Activated CD4-positive, CD25-positive, alpha-beta regulatory T cell treated with anti-CD3 and anti-CD28 coated beads, Interleukin-2, amount 50 U/mL, for 72 hours (primary cell): ENCODE measurements at regions not wholly inside any gene's neighbourhood (a gene's known extent, or its start where the extent isn't known, plus 50 kb on each side); places are given as distances from the start of the nearest gene placed in this dataset.

Experiments
- DNase-seq: peaks from one replicate; pipeline ENCODE4 v3.0.0; 2021

DNA sequence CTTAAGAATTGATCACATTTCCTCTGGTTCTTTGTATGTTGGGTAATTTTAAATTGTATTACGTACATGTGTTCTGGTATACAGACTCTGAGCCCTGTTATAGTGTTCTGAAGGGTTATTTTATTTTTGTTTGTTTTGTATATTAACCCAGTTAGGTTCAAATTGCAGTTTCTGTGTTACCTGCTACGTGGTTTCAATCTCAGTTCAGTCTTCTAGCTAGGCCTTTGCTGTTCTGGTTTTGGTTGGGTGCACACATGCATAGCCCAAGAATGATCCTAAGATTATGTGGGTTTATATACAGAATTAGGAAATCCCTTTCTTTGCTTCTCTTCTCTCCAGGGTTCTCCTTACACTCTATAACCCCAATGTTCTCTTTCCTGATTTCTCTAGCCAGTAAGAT, 161.0 kb downstream of the PPP1R2C start:
- no peak for DNase-seq

DNA sequence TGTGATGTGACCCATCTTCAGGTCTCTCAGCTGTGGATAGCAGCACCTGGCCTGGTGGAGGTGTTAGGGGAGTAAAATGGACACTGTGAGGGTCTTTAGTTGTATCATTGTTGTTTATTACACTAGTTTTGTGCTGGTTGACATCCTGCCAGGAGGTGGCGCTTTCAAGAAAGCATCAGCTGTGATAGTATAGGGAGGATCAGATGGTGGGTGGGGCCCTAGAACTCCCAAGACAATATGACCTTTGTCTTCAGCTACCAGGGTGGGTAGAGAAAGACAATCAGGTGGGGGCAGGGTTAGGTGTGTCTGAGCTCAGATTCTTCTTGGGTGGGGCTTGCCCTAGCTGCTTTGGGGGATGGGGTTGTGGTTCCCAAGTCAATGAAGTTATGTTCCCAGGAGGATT, 162.8 kb downstream of the PPP1R2C start:
- DNase-seq, result peak; percentile 31

DNA sequence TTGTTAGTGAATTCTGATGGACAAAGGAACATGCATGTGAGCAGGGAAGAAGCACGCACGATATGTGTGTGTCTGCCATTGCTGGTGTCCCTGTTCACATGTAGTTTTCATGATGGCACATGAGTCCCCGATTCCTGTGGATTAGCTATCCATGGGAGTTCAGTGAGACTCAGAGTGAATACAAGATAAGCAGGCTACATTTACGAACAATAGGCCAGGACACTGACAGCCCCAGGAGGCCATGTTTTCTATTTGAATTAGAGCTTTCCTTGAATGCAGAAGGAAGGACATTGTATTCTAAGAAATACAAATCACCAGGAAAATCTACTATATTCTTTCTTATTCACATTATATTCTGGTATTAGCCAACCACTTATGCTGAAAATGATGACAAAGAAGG, 171.4 kb downstream of the PPP1R2C start:
- no peak for DNase-seq

DNA sequence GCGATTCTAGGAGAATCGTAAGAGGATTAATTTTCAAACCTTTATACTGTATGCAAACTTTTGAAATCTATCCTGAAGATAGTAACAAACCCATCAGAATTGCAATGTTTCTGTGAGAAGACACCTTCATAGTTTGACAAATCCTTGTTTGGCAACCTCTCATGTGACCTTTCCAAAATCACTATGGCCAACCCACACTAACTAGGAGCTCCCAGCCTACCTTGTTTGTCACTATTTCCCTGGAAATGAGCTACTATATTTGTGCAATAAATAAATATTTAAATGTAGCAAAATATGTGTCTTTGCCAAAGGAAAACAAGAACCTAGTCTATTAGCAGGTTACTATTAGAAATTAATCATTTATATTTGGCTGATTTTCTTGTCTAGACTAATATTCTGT, 173.7 kb downstream of the PPP1R2C start:
- DNase-seq, result no peak

DNA sequence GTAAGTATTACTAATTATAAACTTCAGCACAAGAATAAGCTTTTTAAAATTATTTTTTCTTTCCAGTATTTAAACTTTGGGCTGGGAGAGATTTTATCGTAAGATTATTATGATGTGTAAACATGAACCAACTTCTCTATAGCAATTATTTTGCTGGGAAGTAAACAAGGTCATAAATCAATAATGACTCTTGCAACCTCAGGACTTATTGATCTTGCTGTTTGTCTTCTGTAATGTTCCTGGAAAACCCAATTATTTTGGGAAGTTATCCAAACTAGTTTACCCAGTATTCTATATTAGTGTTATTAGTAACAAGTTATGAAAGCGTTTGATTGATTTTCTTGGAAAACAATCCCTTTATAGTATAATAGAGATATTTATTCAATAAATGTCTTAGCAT, 174.9 kb downstream of the PPP1R2C start:
- DNase-seq, result no peak

DNA sequence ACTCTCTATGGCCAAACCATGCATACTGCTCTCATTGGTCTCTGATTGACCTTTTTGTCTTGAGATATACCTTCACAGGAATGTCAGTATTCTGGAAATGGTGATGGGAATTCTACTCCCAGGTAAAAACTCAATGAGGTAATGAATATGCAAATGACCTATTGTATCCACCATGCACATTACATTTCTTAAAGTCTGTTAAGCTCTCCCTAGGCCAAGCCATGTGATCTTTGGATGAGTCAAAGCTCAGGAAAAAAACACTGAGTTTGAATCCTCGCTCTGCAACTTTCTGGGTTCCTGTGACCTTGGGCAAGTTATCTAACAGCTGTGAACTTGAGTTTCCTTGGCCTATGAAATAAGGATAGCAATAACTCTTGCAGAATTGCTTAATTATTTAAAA, 175.4 kb downstream of the PPP1R2C start:
- no peak for DNase-seq

DNA sequence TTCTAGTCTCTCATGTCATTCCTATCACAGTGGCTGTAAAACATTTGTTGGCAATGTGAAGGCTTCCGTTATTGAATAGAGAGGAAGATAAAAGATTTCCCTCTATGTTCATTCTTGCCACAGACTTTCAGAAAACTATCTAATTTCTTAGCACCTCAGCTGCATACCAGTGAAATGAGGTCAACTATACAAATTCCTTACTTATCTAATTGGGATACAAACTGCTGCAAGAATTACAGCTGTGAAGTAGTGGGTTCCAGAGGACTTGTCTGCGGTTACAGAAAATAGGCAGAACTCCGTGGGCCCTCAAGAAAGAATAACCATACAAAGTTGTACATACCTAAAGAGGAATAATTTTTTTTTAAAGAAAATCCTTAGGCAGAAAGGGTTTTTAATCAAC, 175.8 kb downstream of the PPP1R2C start:
- no peak for DNase-seq

DNA sequence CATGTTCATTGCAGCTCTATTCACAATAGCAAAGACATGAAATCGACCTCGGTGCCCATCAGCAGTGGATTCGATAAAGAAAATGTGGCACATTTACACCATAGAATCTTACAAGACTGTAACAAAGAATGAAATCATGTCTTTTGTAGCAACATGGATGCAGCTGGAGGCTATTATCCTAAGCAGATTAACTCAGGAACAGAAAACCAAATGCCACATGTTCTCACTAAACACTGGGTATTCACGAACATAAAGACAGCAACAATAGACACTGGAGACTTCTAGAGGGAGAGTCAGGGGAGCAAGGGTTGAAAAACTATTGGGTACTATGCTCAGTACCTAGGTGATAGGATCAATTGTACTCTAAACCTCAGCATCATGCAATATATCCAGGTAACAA, 180.5 kb downstream of the PPP1R2C start:
- no peak for DNase-seq

DNA sequence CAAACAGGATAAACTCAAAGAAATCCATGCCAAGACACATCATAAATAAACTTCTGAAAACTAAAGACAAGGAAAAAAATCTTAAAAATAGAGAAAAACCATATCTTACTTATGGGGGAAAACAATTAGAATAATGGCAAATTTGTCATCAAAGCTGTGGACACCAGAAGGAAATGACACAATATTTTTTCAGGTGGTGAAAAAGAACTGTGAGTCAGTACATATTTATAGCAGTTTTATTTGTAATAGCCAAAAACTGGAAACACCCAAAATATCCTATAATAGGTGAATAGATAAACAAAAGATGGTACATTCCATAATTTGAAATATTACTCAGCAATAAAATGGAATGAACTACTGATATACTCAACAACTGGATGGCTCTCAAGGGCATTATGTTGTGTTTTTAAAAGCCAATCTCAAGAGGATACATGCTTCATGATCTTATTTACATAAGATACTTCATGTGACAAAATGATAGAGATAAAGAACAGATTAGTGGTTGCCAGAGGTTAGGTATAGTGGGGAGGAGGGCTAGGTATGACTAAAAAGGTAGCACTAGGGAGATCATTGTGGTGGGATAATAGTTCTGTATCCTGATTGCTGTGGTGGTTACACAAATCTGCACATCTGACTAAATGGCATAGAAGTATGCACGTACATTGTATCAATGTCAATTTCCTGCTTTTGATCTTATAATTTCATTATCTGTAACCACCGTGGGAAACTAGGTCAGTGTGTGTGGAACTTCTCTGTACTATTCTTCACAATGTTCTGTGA, 191.9 kb downstream of the PPP1R2C start:
- DNase-seq, result no peak

DNA sequence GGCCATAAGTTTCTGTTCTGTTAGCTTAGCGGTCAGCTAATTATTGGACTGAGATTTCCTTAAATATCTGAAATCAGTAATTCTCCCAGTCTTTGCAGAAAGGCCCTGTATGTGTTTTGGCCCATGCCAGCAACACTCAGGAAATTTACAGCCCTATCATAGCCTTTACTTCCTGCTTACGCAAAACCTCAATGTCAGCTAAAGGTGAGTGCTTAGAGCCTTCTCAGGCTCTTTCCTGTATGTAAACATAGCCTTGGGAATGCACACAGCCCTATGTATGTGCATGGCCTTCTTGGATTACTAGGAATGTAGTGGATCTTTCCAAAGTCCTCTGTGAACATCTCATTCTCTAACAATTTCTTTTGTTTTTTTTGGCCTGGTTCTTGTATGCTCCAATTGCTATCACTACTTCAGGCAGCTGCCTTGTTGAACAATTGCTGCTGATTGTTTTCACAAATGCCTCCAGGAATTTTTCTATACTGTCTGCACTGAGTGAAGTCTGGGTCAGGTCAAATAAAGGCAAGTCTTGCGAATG, 200.0 kb downstream of the PPP1R2C start:
- no peak for DNase-seq

DNA sequence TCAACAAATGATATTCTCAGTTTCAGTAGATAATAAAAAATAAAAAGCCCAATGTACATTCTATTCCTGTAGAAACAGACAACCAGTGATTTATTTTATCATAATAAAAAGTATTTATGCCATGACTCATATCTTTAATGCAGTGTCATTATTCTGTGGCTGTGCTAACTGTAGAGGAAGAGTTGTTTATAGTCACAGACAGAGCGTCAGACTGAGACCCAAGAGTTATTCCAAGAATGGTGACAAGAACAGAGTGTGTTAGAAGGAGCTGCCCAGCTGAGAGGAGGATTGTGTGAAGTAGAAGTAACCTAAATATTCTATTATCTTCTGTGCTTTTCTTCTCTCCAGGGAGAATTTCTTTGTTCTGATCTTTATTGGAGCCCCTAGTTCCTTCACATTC, 210.7 kb downstream of the PPP1R2C start:
- DNase-seq, result no peak

DNA sequence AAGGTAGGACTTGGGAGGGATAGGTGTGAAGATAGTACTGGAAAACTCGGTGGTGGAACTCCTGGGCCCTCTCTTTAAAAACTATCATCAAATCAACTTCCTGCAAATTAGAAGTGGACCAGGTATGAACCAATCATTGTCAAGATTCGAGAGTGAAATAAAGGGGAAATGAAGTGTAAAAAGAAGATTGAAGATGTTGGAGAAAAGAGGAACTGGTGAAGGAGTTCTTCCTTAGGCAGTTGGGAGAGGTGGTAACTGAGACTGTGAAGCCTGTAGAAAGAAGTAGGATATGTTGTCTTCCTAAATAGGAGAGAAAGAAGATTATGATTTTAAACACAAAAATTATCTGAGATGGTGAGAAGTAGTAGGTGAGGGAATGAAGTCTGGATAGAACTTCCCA, 212.2 kb downstream of the PPP1R2C start:
- DNase-seq, result no peak

DNA sequence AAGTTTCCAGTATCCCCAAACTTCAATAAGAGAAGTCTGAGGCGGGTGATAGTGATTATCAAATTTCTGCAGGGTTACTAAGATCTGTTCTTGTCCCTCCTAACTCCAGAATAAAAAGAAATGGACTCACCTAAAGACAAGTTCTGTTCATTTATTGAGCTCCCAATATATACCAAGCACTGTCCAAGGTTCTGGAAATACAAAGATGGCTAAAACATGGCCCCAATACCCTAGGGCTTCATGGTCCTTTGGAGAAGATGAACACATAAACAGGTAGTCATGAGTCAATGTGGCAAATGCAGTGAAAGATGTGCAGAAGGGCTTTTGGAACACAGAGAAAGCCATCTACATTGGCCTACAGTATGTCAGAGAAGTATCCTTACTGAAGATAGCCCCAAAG, 231.2 kb downstream of the PPP1R2C start:
- DNase-seq, result no peak

DNA sequence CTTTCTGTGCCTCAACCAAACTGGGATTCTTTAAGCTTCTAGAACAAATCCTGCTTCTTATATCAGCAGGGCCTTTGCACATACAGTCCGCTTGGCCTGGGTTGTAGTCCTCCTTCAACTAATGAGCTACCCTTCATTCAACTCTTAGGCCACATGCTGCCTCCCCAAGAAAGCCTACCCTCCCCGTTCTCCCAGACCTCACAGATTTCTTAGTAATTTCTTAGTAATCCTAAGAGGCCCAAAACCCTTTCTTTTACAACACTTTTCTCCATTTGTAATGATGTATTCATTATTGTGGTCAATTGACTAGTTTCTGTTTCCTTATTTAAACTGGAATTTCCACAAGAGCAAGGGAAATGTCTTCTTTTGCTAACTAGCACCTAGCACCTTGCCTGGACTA, 233.1 kb downstream of the PPP1R2C start:
- DNase-seq, result no peak

DNA sequence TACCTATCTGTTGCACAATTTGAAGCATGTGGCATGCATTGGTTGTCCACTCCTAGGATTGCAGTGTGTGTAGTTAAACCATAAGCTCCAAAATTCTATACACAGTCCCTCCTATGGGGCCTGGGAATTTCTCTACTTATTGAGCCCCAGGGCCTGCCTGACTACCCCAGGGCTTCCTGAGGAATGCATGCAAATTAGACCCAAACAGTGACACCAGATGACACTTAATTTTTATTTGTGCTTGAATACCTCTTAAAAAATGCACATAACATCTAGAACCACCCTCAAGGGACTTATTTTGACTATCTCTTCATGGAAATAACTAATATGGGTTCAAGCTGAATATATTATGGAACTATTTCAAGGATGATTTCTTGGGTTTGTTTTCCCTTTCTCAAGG, 236.4 kb downstream of the PPP1R2C start:
- no peak for DNase-seq

DNA sequence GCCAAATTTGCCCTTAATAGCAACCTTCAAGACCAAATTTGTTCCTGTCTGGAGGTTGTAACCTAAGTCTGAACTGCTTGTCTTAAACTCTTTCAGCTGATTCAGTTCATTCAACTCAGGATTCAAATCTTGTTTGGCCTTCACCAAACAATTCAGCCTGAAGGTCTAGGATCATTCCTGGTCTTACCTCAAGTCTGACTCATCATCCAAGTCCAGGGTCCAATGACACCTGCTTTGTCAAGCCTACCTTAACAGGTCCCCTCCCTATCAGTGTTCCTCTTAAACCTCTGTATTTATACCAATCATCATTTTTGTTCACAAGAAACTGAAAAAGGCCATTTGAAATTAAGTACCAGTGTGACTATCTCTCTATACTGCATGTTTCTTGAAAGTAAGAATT, 237.8 kb downstream of the PPP1R2C start:
- DNase-seq, result no peak

DNA sequence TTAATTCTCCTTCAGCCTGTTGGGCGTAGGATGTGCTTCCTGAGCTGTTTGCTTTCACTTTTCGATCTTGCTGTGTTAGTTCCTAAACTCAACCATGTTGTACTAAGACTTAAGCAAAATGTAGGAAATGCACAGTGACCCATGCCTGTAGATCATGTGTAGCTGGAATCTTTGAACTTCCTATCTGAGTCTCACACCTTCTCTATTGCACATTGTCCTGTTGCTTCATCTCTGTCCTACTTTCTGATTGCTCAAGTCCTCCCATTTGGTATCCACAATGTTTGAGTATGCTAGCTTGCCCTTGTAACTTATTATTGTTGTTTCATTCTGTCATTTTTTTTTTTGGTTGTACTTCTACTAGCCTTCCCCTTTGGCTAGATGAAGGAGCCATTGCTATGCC, 239.6 kb downstream of the PPP1R2C start:
- no peak for DNase-seq

DNA sequence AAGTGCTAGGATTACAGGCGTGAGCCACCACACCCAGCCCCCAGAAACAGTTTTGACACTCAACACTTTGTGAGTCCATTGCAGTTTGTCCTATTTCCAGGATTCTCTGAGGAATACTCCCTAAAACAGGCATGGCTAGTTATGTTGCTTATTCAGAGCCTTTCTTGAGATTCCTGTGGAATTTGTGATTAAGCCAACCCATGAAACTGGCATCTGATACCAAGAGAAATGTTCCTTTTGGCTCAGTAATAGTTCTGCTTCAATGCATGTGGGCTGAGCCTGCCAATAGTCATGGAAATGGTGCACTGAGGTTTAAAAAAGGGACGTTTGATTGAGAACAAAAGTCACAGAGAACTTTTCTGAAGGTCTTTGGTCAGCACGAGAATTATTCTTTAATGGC, 241.7 kb downstream of the PPP1R2C start:
- DNase-seq, result no peak

DNA sequence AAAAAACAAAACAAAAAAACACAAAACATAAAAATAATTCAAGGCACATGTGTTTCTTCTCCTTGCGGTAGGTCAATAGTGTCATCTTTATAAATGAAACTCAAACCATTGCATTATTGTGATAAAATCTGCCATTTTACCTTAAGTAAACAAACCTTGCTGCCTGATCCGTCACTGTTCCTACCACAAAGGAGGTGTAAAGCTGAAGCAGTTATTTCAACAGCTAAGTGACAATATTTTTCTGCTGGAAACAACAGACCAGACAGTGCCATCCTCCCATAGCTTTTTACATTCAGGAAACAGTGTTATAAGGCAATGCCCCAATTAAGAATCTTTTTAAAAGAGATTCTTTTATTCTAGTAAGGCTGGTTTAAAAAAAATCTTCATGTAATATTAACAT, 242.7 kb downstream of the PPP1R2C start:
- no peak for DNase-seq

DNA sequence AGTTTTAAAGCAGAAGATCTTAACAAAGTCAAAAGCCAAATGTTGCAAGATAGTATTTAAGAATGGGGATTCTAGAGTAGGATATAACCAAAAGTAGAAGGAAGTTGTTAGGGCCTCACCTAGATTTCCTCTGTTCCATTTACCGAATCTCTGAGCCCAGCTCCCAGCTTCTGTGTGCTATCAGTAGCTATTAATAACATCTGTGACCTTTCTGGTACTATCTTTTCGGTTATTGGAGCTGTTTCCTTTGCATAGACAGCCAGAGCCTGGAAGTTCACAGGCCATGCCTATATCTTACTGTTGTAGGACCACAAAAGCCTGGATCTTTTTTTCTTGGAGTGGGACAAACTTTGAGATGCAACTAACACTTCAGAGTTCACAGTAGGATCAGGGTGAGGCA, 244.2 kb downstream of the PPP1R2C start:
- DNase-seq, result no peak

DNA sequence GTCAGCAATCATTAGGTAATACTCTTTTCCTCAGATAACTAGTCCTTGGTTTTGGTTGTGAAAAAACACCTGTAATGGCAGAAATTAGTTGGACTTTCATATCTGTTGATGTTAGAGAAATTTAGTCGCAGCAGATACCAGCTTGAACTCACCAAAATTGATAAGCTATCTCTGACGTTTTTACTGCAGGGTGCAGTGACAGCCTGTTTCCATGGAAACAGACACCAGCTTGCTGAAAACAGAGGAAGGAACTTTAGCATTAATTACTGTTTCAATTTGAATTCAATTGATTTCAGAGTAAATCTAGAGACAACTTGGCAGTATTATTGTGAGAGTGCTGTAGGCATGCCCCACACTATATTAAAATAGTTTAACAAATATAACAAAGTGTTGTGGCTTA, 246.5 kb downstream of the PPP1R2C start:
- no peak for DNase-seq

DNA sequence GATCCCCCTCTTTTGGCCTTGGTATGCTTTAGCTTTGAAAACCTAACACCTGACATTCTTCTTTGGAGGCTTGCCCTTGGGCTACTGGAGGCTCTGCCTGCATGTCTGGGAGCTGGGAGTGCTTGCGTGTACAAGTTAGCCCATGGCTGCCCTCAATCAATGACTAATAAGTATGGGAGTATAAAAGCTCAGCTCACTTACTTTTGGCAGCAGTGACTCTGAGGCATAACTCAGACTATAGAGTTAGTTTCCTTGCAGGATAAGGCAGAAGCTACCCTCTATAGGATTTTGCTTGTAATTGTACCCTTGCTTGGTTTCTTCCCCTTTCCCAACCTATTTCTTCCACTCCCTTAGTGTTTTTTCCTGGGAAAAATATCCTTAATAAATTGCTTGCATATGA, 247.9 kb downstream of the PPP1R2C start:
- no peak for DNase-seq

DNA sequence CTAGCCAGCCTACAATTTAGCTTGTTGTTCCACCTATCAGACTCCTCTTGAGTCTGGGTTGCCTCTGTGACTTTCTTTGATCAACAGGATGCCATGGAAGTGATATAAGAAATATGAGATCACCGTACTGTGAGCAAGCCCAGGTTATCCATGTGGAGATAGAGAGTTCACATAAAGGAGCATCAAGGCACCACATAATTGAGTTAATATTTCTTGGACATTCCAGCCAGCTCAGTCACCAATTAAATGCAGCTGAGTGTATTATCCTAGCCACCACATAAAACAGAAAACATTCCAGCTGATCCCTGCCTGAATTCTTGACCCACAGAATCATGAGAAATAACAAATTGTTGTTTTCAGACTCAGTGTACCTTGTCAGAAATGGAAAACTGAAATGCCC, 253.6 kb downstream of the PPP1R2C start:
- no peak for DNase-seq

DNA sequence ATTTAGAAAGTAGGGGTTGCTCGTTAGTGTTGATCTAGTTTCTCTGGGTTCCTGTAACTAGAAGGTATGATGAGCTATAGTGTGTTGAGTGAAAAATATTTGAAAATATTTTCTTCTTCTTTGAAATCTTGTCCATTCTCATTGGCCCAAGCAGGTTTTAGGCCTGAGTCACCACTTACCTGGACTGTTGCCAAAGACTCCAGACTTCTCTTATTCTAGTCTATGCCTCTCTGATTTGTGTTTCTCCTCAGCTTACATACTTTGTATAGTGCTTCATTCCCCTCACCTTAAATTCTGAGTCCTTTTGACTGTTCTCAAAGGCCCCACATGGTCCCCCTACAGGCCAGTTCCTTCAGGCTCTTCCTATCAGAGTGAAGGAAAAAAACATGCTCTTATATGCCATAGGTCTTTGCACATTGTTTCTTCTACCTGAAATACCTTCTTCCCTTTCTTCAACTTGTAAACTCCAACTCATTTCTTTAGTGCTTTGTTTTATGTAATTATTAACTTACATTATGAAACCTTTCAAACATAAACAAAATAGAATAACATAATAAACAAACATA, 258.2 kb downstream of the PPP1R2C start:
- DNase-seq, result no peak

DNA sequence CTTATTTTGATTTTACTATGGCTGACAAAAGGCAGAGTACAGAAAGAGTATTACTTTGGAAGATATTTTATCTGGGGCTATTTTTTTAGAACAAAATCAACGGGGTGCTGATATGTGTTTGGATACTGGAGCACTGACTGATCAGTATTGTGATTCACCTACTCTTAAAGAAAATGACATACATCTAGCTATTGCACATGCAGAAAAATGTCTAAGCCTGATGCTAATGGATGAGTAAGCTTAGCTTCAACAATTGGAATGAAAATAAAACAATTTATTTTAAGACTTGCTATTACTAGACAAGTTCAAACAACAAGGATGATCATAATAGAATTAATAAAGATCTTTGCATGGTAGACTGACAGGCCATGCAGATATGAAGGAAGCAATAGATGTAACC, 262.0 kb downstream of the PPP1R2C start:
- DNase-seq, result no peak
